HG03280 (cell line): ENCODE measurements at regions not wholly inside any gene's neighbourhood (a gene's known extent, or its start where the extent isn't known, plus 50 kb on each side); places are given as distances from the start of the nearest gene placed in this dataset.

ENCODE experiments used
- ATAC-seq: cut with Tn5 transposase; IDR thresholded peaks from one replicate; pipeline ENCODE4 v1.9.1; 2021; ENCODE audit warnings: mild to moderate bottlenecking, moderate library complexity; ENCODE audit not compliant: unreplicated experiment

DNA sequence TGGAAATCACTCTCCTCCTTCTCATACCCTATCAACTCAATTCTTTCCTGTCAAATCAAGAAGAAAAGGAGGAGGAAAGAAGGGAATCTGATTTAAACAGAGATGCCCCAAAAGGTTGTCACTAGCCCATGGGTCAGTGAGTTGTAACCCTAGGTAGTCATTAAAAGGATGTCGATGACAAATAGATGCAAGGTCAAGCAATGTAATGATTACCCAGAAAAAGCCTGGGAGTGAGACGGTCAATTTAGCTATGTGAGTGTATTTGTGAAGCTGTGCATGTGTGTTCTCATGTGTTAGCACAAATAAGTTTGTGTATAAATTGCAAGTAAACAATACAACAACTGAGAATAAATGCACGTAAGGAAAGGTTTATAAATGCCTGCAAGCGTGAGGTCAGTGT is 190.5 kb upstream of the PMFBP1 start:
- ATAC-seq, result no peak

DNA sequence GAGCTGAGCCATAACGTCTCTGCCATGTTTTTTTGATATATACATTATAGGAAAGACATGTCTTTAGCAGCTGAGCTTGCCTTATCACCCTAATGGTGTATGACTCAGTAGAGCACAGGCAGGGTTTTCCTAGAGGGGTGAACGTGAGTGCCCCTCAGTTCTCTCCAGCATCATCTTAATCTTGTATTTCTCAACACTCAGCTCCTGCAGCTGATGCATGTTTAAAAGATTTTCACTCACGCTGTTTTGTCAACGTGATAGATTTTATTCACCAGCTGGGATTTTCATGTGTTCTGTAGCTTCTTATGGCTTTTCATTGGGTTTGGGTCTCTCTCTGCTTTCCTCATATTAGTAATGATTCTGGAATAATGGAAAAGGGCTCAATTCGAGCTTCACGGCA is 186.0 kb upstream of the PMFBP1 start:
- no peak for ATAC-seq

DNA sequence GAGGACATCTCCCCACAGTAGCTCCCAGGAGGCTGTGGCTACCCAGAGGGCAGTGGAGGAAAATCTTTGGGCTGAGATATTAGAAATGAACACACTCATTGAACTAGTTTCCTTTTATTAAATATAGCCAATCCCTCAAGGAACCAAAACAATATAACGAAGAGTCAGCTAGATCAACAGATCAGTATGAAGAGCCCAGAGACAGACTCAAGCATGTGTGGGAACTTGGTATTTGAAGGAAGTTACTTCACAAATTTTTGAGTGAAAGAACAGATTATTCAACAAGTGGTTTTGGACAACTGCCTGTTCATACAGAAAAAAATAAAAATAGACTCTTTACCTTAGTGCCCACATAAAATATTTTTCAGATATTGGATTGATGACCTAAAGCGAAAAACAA is 183.6 kb upstream of the PMFBP1 start:
- ATAC-seq, result no peak

DNA sequence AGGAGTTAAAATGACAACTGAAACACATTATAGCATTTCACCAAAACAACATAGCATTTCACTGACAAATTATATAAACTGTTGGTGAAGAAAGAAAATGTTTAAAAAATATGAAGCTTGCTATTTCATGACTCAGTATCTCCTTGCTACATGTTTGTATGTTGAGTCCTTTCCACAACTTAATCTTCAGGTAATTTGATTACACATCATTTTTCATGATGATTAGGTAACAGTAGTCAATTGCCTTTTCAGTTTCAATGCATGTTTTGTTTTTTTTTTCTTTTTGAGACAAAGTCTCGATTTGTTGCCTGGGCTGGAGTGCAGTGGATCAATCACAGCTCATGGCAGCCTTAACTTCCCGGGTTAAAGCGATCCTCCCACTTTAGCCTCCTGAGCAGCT is 177.8 kb upstream of the PMFBP1 start:
- no peak for ATAC-seq

DNA sequence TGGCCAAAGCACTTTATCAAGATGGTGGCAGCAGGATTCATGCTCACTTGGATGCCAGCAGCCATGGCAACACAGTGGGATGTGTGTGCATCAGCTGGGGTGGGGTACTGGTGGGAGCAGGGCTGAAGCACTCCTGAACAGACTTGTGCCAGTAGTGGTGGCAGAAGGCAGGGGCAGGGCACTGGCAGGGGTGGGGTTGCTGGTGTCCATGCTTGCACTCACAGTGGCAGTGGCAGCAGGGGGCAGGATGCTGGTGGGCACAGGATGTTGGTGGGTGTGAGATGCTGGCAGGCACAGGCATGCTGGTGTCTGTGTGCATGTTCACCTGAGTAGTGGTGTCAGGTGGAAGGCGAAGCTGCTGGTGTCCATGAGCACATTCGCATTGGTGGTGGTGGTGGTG is 161.0 kb upstream of the PMFBP1 start:
- no peak for ATAC-seq

DNA sequence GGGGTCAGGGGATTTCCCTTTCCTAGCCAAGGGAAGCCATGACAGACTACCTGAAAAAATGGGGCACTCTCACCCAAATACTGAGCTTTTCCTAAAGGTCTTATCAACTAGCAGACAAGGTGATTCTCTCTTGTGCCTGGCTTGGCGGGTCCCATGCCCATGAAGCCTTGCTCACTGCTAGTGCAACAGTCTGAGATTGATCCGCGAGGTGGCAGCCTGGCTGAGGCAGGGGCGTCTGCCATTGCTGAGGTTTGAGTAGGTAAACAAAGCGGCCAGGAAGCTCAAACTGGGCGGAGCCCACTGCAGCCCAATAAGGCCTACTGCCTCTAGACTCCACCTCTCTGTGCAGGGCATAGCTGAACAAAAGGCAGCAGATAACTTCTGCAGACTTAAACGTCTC is 152.6 kb upstream of the PMFBP1 start:
- no peak for ATAC-seq

DNA sequence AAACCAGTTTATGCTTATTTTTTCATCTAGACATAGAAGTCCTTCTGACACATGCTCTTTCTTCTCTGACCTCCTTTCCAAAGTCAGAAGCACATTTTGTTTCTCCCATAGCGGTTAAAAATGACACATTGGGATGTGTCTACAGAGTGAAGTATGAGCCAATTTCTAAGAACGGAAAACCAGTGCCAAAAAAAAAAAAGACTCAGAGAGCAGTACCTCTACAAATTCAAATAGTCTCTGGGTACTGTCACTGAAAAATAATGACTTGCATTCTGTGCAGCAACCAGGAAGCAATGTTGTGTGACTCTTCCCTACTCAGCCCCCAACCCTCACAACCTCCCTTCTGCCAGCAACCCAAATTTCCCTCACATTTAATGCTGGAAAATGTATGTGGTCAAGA is 145.5 kb upstream of the PMFBP1 start:
- ATAC-seq, result no peak

DNA sequence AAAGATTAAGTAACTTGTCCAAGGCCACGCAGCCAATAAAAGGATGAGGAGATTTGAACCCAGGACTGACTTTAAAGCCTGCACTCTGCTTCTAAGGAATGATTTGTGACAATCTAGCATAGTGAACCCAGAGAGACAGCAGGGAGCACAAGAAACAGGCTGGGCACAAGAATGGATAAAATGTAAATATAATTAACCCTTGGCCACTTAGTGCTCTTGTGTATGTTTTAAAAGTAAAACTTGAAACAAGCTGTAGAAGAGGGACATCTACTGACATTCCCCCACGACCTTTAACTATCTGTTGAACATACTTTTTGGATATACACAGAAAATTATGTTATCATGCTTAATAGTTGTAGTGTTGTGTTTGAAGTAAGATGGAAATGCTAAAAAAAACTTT is 141.9 kb upstream of the PMFBP1 start:
- no peak for ATAC-seq

DNA sequence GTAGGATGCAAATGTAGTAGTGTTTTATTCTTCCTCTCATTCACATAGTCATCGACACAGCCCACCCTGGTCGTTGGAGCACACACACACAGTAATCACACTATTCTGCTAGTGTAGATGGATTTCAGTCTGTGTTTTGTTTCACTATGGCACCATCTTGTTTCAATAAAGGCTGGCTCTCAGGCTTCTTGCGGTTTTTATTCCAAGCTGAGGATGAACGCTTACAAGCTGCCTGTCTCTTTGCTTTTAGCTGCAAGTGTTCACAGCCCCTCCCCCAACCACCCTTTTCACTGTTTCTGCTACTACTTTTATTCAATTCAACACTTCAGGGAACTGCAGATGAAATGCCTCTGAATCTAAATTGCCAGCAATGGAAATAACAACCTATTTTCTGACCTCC is 140.9 kb upstream of the PMFBP1 start:
- no peak for ATAC-seq

DNA sequence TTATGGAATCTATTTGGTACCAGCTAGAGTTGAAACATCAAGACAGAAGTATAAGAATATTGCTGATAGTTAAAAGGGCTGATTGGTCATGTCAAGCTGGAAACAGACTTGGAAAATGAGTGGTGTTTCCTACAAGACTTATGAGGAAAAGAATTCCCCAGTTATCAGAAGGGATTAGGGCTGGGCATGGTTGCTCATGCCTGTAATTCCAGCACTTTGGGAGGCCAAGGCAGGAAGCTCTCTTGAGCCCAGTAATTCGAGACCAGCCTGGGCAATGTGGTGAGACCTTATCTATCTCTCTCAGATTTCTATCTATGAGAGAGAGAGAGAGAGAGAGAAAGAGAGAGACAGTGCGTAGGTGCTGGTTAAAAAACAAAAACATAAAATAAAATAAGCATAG is 139.5 kb upstream of the PMFBP1 start:
- ATAC-seq, result no peak

DNA sequence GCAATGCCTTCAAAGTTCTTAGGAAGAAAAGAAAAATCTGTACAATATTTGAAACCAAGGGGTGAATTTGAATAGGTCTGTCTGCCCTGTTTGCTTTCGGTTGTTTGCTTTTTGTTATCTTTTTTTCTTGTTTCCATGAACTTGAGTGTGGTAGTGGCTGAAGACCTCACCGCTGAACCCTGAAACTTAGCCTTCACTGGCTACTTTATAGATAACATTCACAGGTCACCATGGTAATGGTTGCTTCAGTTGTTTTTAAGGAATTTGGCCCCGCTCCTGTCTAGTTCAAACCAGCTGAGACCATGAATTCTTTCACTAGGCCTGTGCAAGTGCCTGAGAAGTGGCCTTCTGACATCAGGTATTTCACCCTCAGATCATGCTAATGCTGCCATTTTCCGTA is 137.0 kb upstream of the PMFBP1 start:
- no peak for ATAC-seq

DNA sequence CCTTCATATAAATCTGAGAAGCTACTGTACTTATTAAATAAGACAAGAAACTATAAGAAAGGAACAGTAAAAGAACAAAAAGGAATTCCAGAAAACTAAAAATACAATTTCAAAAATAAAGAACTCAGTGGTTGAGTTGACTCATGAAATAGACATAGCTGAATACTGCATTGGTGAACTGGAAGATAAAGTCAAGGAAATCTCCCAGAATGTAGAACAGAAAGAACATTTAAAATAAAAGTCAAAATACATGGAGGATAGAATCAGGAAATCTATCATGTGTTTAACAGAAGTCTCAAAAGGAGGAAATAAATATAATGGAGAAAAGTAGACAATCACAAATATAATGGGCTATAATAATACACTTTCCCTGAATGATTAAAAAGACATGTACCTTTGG is 136.4 kb upstream of the PMFBP1 start:
- no peak for ATAC-seq

DNA sequence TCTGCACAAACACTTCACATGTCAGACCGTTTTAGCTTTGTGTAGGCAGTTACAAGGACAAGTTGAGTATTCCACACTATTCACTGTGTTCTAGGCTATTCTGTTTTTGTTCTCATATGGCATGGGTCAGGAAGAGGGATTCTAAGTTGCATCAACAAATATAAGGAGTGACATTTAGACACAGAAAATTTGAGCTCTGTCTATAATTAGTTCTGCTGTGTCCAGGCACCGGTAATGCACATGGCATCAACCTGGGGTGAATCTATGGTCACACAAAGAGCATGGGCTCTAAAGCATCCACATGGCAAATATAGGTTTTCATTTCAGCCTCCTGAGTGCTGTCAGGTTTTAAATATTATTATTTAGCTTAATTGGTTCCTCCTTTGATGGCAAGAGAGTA is 130.4 kb upstream of the PMFBP1 start:
- ATAC-seq, result no peak

DNA sequence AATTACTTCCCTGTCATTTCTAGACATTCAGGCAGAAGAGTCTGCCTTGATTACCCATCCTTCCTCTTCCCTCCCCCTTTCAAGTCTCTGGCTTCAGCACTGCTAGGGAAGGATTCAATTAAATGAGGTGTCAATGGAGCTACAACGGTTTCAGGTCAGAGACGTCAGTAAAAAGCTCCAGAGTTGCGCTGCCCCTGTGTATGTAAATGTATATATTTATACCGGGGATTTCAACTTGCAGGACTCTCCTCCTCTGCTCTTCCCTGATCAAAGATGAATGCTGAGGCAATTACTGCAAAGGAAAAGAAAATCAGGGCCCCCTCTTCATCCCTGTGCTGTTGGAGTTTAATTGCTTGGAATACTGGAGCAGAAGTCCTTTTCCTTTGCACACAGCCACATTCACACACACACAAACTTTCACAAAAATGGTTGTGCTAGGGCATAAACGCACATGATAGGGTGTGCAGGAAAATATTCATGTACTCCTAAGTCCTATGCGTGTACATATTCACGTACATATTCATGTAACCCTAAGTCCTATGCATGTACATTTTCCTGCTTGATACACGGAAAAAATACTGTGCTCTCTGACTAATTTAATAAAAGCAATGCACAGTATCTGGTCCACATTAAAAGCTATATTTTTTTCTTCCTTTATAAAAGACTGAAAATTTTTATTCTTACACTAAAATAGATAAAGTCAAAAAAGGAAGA is 129.7 kb upstream of the PMFBP1 start:
- ATAC-seq, result no peak

DNA sequence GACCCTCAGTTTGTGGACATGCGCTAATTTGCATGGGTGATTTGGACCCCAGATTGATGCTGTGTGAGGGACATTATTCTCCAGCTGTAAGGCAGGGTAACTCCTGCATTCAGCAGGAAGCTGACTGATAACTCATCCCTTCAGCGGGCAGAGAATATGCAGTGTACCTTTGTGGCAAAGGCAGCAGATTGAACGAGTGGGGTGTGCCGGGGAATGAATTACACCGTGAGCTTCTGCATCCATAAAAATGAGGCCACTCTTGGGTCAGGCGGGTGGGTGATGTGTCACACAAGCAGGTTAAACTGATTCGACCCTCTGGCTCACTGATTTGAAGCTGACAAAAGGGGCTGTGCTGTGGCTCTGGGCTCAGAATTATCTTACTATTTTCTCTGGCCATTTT is 128.9 kb upstream of the PMFBP1 start:
- no peak for ATAC-seq

DNA sequence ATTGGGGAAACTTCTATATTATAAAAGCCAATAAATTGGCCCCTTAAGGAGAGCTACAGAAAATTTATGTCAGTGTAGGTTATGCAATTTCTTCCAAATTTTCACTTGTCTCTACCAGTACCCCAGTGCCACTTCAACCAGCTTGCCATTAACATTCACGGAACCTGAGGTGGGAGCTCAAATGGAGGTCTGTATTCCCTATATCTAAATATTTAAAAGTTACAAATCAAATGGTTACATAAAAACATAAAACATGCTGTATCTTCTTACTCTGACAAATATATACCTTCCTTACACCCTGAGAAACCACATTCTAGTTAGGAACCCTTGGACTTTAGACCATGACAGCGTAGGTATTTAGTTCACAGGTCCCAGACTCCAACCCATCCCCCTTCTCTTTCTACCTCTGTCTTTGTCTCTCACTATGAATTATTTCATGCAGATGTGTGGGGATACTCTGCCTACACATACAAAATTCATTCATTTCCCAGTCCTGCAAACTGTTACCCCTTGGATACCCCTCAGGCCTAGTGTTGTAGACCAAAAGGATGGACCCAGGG is 127.8 kb upstream of the PMFBP1 start:
- no peak for ATAC-seq

DNA sequence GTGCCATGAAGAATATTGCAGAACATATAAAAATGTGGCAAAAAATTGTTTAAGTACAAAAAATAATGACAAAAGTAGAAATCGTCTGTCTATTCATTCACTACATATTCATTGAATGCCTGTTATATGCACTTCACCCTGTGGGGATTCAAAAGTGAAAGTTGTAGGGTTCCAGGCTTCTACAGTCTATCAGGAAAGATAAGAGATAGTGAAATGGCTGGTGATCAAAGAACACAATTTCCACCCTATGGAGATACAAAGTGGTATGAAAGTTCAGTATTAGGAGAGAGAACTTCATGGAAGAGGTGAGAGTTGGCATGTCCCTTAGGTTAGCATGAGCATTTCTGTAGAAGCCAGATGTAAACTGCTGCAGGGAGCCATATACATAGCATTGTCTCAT is 127.0 kb upstream of the PMFBP1 start:
- ATAC-seq, result no peak

DNA sequence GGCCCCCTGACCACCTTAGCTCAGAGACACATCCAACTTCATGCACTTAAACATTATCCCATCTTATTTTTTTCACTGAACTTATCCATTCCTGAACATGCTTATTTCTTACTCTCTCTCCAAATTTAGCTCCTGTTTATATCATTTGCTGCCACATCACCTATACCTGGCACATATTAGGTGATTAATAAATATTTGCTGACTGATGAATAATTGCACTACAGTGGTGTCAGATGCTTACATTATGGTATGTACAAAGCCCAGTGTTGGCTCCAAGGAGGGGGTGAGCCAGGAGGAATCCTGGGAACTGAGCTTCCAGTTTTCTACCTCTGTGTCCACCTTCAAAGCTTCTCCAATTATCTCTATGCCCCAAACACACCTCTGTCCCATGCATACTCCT is 124.0 kb upstream of the PMFBP1 start:
- no peak for ATAC-seq

DNA sequence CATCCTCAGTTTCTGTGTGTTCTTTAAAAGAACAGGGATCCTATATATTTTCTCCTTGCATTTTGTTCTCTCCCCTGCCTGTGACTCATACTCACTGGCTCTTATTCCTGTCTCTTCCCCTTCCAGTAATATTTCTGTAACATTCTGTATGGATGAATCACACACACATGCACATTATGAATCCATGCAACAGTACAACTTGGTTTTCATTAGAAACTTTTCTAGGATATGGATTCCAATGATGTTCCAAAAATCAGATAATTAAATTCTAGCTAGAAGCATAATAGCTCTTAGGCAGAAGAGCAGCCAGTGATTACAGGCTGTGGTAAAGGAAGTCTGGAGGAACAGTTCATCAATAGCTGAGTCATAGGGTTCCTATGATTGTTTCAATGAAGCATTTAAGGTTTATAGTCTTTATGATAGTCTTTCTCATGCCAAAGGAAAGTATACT is 119.6 kb upstream of the PMFBP1 start:
- no peak for ATAC-seq

DNA sequence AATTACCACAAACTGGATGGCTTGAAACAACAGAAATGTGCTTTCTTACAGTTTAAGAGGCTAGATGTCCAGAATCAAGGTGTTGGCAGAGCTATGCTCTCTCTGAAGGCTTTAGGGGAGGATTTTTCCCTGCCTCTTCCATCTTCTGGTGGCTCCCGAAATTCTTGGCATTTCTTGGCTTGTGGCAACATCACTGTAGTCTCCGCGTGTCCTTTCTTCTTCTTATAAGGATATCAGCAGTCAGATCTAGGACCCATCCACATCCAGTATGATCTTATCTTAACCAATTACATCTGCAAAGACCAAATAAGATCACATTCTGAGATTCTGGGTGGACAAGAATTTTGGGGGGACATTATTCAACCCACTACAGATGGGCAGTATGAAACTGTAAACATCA is 119.2 kb upstream of the PMFBP1 start:
- ATAC-seq, result no peak

DNA sequence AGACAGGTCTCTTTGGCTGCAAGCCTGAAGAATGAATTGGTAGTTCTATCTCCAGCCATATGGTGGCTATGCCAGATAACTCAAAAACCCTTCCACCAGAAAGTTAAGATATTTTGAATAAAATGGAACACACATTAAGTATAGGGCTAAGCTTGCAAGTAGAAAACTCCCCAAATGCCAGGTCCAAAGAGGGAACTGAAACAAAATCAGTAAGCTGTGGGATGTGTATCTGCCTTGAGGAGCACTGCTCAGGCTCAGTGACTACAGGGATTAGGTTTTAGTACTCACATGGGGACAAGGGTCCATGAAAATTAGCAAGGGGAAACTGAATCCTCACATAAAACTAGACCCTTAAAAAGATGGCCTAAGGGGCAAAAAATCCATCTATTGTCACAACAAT is 115.7 kb upstream of the PMFBP1 start:
- ATAC-seq, result no peak

DNA sequence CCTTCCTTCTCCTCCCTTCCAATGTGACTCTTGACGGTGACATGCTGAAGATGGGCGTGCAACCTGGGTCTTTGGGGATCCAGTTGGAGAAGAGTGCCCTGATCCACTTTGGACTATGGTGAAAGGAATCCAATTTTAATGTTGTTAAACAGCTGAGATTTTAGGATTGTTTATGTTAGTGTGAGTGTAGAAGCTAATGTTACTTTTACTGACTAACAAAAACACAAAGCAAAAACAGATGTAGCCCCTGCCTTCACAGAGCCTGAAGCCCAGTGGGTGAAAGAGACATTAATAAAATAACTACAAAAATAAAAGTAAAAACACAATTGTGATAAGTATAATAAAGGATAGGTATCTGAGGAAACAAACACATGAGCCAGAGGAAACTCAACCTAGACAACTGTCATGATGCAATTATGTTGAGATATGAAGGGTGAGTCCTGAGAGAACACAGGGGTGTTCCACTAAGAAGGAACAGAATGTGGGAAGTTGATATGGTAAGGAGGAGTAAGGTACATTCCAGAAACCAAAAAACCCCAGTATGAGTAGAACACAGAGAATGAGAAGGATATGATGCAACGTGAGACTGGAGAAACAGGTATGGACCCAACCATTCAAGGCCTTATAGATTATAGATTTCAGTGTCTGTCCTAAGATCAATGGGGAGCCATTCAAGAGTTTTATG is 115.1 kb upstream of the PMFBP1 start:
- no peak for ATAC-seq

DNA sequence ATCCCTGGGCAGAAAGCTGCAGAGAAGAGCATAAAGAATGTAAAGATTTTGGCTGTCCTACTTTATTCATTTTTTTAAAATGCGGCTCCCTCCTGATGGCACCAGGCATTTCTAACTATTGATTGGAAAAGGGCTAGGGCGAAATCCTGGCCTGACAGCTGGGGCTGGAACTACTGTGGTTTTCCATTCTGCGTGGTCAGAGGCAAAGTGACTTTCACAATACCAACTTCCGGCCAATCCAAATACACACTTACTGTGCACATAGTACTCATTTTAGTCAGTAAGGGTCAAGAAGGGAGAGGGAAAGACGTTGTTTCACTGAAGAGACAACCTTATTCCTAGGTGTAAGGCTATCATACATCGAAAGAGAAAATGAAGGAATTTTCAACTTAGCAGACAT is 113.8 kb upstream of the PMFBP1 start:
- ATAC-seq, result no peak
